CD4-positive, CD25-positive, alpha-beta regulatory T cell (primary cell): ENCODE measurements at regions not wholly inside any gene's neighbourhood (a gene's known extent, or its start where the extent isn't known, plus 50 kb on each side); places are given as distances from the start of the nearest gene placed in this dataset.

Experiments used
- ATAC-seq, 2 donors: fragments of 150-1000 bp; cut with Tn5 transposase; one replicate each; pipeline ENCODE4 v1.10.0; 2021; ENCODE audit warnings: low read depth in 2 of 2, moderate number of reproducible peaks in 2 of 2, moderate library complexity in 1 of 2
- DNase-seq, 3 donors: peaks; one replicate each; pipeline versions ENCODE4 v3.0.0 to v3.0.0-alpha.2; 2012 to 2022; ENCODE audit warnings: mixed read lengths in 1 of 3
- H3K27ac ChIP-seq: one replicate; pipeline ENCODE4 v1.7.0; 2013; ENCODE audit warnings: mild to moderate bottlenecking, low read length; ENCODE audit not compliant: insufficient read depth, poor library complexity, severe bottlenecking
- H3K27me3 ChIP-seq: one replicate; pipeline ENCODE4 v1.7.0; 2013; ENCODE audit warnings: low read length; ENCODE audit not compliant: control insufficient read depth, insufficient read depth
- H3K36me3 ChIP-seq: one replicate; pipeline ENCODE4 v1.7.0; 2013; ENCODE audit warnings: mild to moderate bottlenecking, low read length, moderate library complexity; ENCODE audit not compliant: control insufficient read depth, insufficient read depth
- H3K4me1 ChIP-seq: 2 replicates; pipeline ENCODE4 v1.7.0; 2013; ENCODE audit warnings: mild to moderate bottlenecking, low read length; ENCODE audit not compliant: insufficient read depth, control insufficient read depth, poor library complexity, severe bottlenecking
- H3K4me3 ChIP-seq: one replicate; pipeline ENCODE4 v1.7.0; 2013; ENCODE audit warnings: low read depth, mild to moderate bottlenecking, low read length, moderate library complexity
- H3K9me3 ChIP-seq, 2 experiments: 1 replicate in 1 of 2; 2 replicates in 1 of 2; pipeline ENCODE4 v1.7.0; 2013; ENCODE audit warnings: low read length in 2 of 2, mild to moderate bottlenecking in 1 of 2, moderate library complexity in 1 of 2; ENCODE audit not compliant: control insufficient read depth in 2 of 2
- H3K27ac Mint-ChIP-seq, 3 donors: one replicate each; pipeline ENCODE4 v1.8.0; 2020 to 2022; ENCODE audit warnings: mild to moderate bottlenecking in 3 of 3, mixed read lengths in 3 of 3, moderate library complexity in 2 of 3
- H3K27me3 Mint-ChIP-seq: one replicate; pipeline ENCODE4 v1.8.0; 2022; ENCODE audit warnings: mild to moderate bottlenecking, mixed read lengths
- H3K36me3 Mint-ChIP-seq: one replicate; pipeline ENCODE4 v1.8.0; 2020; ENCODE audit warnings: mixed read lengths
- H3K4me1 Mint-ChIP-seq, 4 donors: one replicate each; pipeline ENCODE4 v1.8.0; 2020 to 2022; ENCODE audit warnings: mixed read lengths in 4 of 4, mild to moderate bottlenecking in 1 of 4
- H3K4me3 Mint-ChIP-seq, 4 donors: one replicate each; pipeline ENCODE4 v1.8.0; 2020 to 2022; ENCODE audit warnings: mild to moderate bottlenecking in 4 of 4, mixed read lengths in 4 of 4, moderate library complexity in 3 of 4
- H3K9me3 Mint-ChIP-seq, 7 donors: one replicate each; pipeline ENCODE4 v1.8.0; 2020 to 2022; ENCODE audit warnings: mixed read lengths in 7 of 7, mild to moderate bottlenecking in 3 of 7, moderate library complexity in 2 of 7

DNA sequence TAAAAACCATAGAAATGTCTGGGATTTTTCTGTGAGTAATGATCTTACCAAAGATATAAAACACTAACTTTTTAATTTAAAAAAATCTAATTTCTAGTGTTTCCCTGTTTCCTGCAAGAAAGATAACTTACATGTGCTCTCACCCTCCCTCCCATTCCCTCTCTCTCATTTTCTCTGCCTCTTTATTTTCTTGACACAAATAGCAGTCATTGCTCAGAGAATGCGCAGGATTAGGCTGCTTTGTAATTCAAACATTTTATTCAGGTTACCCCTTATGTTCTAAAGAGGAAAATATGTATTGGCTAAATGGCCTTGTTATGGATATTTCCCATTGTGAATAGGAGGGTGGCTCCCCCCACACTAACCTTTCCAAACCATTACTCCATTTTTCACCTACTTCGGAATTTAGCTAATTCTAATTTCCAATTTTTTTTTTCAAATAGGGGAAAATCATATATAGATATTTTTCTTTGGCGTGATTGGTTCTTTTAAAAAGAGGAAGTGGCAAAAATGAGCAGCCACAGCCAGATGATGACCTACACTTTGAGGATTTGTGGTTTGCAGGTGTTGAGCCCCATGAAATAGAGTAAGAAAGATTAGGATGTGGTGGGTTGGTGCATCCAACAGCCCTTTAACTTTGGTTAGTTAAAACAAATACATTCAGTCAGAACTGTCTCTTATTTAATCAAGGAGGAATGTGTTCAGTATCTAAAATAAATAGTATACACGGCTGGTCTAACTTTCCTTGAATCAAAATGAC lies 554.4 kb downstream of the IGSF11 start:
- no peaks in the 10 kb centered on the region for H3K36me3 Mint-ChIP-seq
- H3K4me1 ChIP-seq = no peaks in the 10 kb centered on the region
- H3K4me3 ChIP-seq = no peak overlapping the region
- no peaks in the 10 kb centered on the region for H3K36me3 ChIP-seq
- no peaks in the 10 kb centered on the region for H3K27me3 ChIP-seq
- H3K27ac ChIP-seq = no peak overlapping the region
- no peak overlapping the region for H3K4me3 Mint-ChIP-seq
- H3K9me3 Mint-ChIP-seq = peaks cover 0 to 4% (median 0%) of the 10 kb centered on the region in 7 donors
- H3K27me3 Mint-ChIP-seq = no peaks in the 10 kb centered on the region
- no peaks in the 10 kb centered on the region for H3K9me3 ChIP-seq
- DNase-seq (no peak), ATAC-seq (no peak)
- H3K27ac Mint-ChIP-seq = no peak overlapping the region
- H3K4me1 Mint-ChIP-seq = no peaks in the 10 kb centered on the region

DNA sequence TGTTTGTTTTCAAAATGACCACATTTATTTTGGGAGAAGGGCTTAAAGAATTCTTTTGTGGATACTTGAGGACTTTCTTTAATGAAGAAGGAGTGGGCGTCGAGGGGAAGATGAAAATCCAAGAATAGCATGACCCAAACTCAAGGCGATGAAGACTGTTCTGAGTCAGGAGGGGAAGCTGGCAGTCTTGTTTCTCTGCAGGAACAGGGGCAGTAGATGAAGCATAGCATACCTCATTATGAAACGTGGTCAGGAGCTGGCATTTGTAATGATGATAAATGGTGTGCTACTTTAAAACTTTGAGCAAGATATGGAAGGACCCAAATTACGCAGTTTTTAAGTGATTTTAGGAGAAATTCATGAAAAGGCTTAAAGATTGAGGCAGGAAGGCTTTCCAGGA lies 549.0 kb downstream of the IGSF11 start:
- H3K9me3 Mint-ChIP-seq = peaks cover 0 to 12% (median 4%) of the 10 kb centered on the region in 7 donors
- ATAC-seq (no peak), DNase-seq (no peak)
- Histone ChIP-seq H3K27me3 (no peaks in the 10 kb centered on the region), H3K4me3 (no peak overlapping the region), H3K4me1 (no peaks in the 10 kb centered on the region), H3K36me3 (no peaks in the 10 kb centered on the region), H3K9me3 (no peaks in the 10 kb centered on the region), H3K27ac (no peak overlapping the region)
- H3K27me3 Mint-ChIP-seq = peaks cover 4% of the 10 kb centered on the region
- H3K4me3 Mint-ChIP-seq = no peak overlapping the region
- H3K36me3 Mint-ChIP-seq = no peaks in the 10 kb centered on the region
- no peaks in the 10 kb centered on the region for H3K4me1 Mint-ChIP-seq
- H3K27ac Mint-ChIP-seq = no peak overlapping the region

DNA sequence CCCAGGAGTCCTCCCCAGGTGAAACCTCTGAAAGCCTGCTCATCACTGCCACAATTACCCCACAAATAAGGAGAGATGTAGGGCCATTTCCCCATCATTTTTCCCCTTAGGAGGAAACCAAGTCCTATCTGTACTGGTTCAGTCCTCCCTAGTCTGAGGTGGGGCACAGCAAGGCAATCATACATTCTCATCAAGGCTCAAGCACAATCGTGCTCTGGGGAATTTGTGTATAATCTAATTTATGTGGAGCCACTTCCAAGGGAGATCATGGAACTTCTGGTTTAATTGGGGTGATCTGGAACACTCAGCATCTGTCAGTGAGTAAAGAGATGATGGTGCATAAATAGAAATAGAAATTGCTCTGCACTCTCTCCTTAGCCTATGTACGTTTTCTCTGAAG lies 546.9 kb downstream of the IGSF11 start:
- no peaks in the 10 kb centered on the region for H3K4me1 Mint-ChIP-seq
- H3K27ac Mint-ChIP-seq = no peak overlapping the region
- DNase-seq (no peak), ATAC-seq (no peak)
- no peaks in the 10 kb centered on the region for H3K36me3 Mint-ChIP-seq
- Histone ChIP-seq H3K36me3 (no peaks in the 10 kb centered on the region), H3K9me3 (no peaks in the 10 kb centered on the region), H3K4me3 (no peak overlapping the region), H3K27me3 (no peaks in the 10 kb centered on the region), H3K4me1 (no peaks in the 10 kb centered on the region), H3K27ac (no peak overlapping the region)
- H3K9me3 Mint-ChIP-seq = peaks cover 0 to 12% (median 5%) of the 10 kb centered on the region in 7 donors
- peaks cover 4% of the 10 kb centered on the region for H3K27me3 Mint-ChIP-seq
- H3K4me3 Mint-ChIP-seq = no peak overlapping the region

DNA sequence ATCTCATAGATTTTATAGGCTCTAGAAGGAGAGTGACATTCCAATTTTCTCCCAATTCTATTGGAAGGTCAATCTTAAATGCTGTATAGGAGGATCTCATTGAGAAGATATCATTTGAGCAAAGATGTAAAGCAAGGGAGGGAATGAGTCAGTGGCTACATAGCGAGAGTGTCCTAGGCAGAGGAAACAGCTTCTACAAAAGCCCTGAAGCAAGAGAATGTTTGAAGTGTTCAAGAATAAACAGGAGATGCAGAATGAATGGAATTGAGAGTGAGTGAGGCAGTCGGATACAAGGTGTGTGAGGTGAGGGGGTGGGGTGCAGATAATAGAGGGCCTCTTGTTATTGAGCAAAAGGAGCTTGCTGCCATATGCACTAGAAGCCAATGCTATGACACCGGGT lies 545.9 kb downstream of the IGSF11 start:
- Histone ChIP-seq H3K4me3 (no peak overlapping the region), H3K27ac (no peak overlapping the region), H3K36me3 (no peaks in the 10 kb centered on the region), H3K27me3 (no peaks in the 10 kb centered on the region), H3K9me3 (no peaks in the 10 kb centered on the region), H3K4me1 (no peaks in the 10 kb centered on the region)
- H3K27me3 Mint-ChIP-seq = peaks cover 4% of the 10 kb centered on the region
- ATAC-seq (no peak), DNase-seq (no peak)
- peaks cover 0 to 12% (median 4%) of the 10 kb centered on the region in 7 donors for H3K9me3 Mint-ChIP-seq
- no peak overlapping the region for H3K27ac Mint-ChIP-seq
- H3K4me3 Mint-ChIP-seq = no peak overlapping the region
- H3K36me3 Mint-ChIP-seq = no peaks in the 10 kb centered on the region
- H3K4me1 Mint-ChIP-seq = no peaks in the 10 kb centered on the region

- H3K4me1 Mint-ChIP-seq = no peaks in the 10 kb centered on the region
These were observed 539.4 kb downstream of the IGSF11 start for GRCh38 chr3:118495206-118495605.

GRCh38 chr3:118497274-118497673 lies 537.4 kb downstream of the IGSF11 start:
- Mint-ChIP-seq H3K4me1 (no peaks in the 10 kb centered on the region), H3K27me3 (no peaks in the 10 kb centered on the region), H3K27ac (no peak overlapping the region), H3K4me3 (no peak overlapping the region), H3K9me3 (peaks cover 0 to 6% (median 0%) of the 10 kb centered on the region in 7 donors), H3K36me3 (no peaks in the 10 kb centered on the region)
- DNase-seq (no peak), ATAC-seq (no peak)
- no peaks in the 10 kb centered on the region for H3K27me3 ChIP-seq
- H3K4me1 ChIP-seq = no peaks in the 10 kb centered on the region
- no peaks in the 10 kb centered on the region for H3K9me3 ChIP-seq
- H3K36me3 ChIP-seq = no peaks in the 10 kb centered on the region
- H3K27ac ChIP-seq = no peak overlapping the region
- H3K4me3 ChIP-seq = no peak overlapping the region

More at GRCh38 chr3:118495206-118495605, 539.4 kb downstream of the IGSF11 start:
- Mint-ChIP-seq H3K9me3 (peaks cover 0 to 7% (median 0%) of the 10 kb centered on the region in 7 donors), H3K4me3 (no peak overlapping the region), H3K27me3 (peaks cover under 1% of the 10 kb centered on the region), H3K27ac (no peak overlapping the region), H3K36me3 (no peaks in the 10 kb centered on the region)
- H3K36me3 ChIP-seq = no peaks in the 10 kb centered on the region
- no peak overlapping the region for H3K27ac ChIP-seq
- no peaks in the 10 kb centered on the region for H3K9me3 ChIP-seq
- no peaks in the 10 kb centered on the region for H3K4me1 ChIP-seq
- H3K4me3 ChIP-seq = no peak overlapping the region
- no peaks in the 10 kb centered on the region for H3K27me3 ChIP-seq
- DNase-seq (no peak), ATAC-seq (no peak)

GRCh38 chr3:118501152-118501551 lies 533.5 kb downstream of the IGSF11 start:
- H3K27me3 ChIP-seq = no peaks in the 10 kb centered on the region
- Mint-ChIP-seq H3K27ac (no peak overlapping the region), H3K4me3 (no peak overlapping the region), H3K4me1 (no peaks in the 10 kb centered on the region), H3K27me3 (no peaks in the 10 kb centered on the region), H3K9me3 (peaks cover 0 to 6% (median 0%) of the 10 kb centered on the region in 7 donors), H3K36me3 (no peaks in the 10 kb centered on the region)
- DNase-seq = no peak
- H3K9me3 ChIP-seq = no peaks in the 10 kb centered on the region
- H3K4me1 ChIP-seq = no peaks in the 10 kb centered on the region
- no peak overlapping the region for H3K27ac ChIP-seq
- no peaks in the 10 kb centered on the region for H3K36me3 ChIP-seq
- no peak for ATAC-seq
- no peak overlapping the region for H3K4me3 ChIP-seq

- no peaks in the 10 kb centered on the region for H3K4me1 ChIP-seq
- H3K9me3 ChIP-seq = no peaks in the 10 kb centered on the region
- no peak overlapping the region for H3K4me3 ChIP-seq
- no peak overlapping the region for H3K27ac Mint-ChIP-seq
- H3K36me3 ChIP-seq = no peaks in the 10 kb centered on the region
- no peaks in the 10 kb centered on the region for H3K4me1 Mint-ChIP-seq
- ATAC-seq = no peak
- H3K27me3 Mint-ChIP-seq = no peaks in the 10 kb centered on the region
- no peak for DNase-seq
- peaks cover 0 to 8% (median 0%) of the 10 kb centered on the region in 7 donors for H3K9me3 Mint-ChIP-seq
- H3K27ac ChIP-seq = no peak overlapping the region
- no peaks in the 10 kb centered on the region for H3K36me3 Mint-ChIP-seq
- H3K27me3 ChIP-seq = no peaks in the 10 kb centered on the region
- no peak overlapping the region for H3K4me3 Mint-ChIP-seq
These were observed 529.7 kb downstream of the IGSF11 start for GRCh38 chr3:118504906-118505305.
